ENCODE measurements at regions not wholly inside any gene's neighbourhood (a gene's known extent, or its start where the extent isn't known, plus 50 kb on each side); places are given as distances from the start of the nearest gene placed in this dataset.

DNA sequence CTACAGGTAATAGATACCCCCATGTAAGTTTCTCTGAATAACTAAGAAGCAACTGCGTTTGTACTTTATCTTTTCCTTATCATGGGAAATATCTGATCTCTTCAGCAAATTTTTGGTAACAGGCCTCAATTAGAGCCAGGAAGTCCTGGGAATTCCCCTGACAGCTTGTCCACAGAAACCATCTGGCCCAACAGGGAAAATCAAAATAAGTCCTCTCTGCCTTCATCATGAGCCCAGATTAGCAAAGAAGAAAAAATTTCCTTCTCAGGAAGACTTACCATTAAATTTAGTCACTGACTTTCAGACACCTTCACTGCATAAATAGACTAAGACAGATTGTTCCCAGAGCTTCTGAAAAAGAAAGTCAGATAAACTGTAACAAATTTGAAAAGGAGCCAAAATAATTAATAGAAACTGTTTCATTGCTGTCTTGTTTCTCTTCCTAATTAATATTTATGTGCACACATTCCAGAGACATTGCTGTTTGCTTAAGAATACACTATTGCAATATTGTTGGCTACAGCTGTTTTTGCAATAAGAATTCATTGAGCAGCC is 278.1 kb upstream of the FAT3 start:
- TF ChIP-seq RAD21 (IDR thresholded peaks at IDR 0.05; ENCODE audit: low read length) (no peak), ELF1 (IDR thresholded peaks at IDR 0.05) (no peak), GATA2 (CRISPR knock-in tag; IDR thresholded peaks at IDR 0.05) (0 out of 2 replicates have a peak, but pooled peaks have one; percentile 26), TCF12 (IDR thresholded peaks at IDR 0.05) (peak; percentile 55), RFX5 (IDR thresholded peaks at IDR 0.05; ENCODE audit: low read length) (no peak), JUND (IDR thresholded peaks at IDR 0.05) (no peak), MEF2A (IDR thresholded peaks at IDR 0.05; ENCODE audit: borderline replicate concordance, low read depth) (no peak), YY1 (IDR thresholded peaks at IDR 0.05; ENCODE audit: low read depth) (no peak), NFIC (IDR thresholded peaks at IDR 0.05; ENCODE audit: borderline replicate concordance) (peak; percentile 6; the same call in 1 of the 2 replicates), FOXM1 (IDR thresholded peaks at IDR 0.05; ENCODE audit: low read depth) (no peak), SMC3 (IDR thresholded peaks at IDR 0.05; ENCODE audit: low read depth, low read length) (no peak), RCOR1 (IDR thresholded peaks at IDR 0.05; ENCODE audit: low read length) (peak; percentile 24; the same call in 1 of the 2 replicates), NRF1 (IDR thresholded peaks at IDR 0.05; ENCODE audit: low read depth, low read length) (no peak), EP300 (IDR thresholded peaks at IDR 0.05; ENCODE audit: borderline replicate concordance in 1 of 2, low read depth in 1 of 2, low read length in 1 of 2) (peak in 1 of 2 experiments; percentile 39; a peak in 1 of 4 replicates), TEAD4 (IDR thresholded peaks at IDR 0.05; ENCODE audit: borderline replicate concordance, insufficient read depth) (0 out of 2 replicates have a peak, but pooled peaks have one; percentile 25)
- TF ChIP-seq, protein P1, sequence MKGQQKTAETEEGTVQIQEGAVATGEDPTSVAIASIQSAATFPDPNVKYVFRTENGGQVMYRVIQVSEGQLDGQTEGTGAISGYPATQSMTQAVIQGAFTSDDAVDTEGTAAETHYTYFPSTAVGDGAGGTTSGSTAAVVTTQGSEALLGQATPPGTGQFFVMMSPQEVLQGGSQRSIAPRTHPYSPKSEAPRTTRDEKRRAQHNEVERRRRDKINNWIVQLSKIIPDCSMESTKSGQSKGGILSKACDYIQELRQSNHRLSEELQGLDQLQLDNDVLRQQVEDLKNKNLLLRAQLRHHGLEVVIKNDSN (IDR thresholded peaks at IDR 0.05; ENCODE audit: borderline replicate concordance, low read depth): no peak
- peaks cover 20% of the 10 kb centered on the region in 2 experiments; a peak in 3 of 4 replicates for H3K4me1 ChIP-seq (ENCODE audit: control insufficient read depth in 1 of 2, insufficient read depth in 2 of 2, low read depth in 1 of 2, low read length in 1 of 2)
- DNase-seq: no peak
- no peaks in the 10 kb centered on the region for H3F3A ChIP-seq (replicated peaks; ENCODE audit: insufficient read depth)
- no peak overlapping the region for H3K9ac ChIP-seq
- H2AFZ ChIP-seq (ENCODE audit: low read depth): no peak overlapping the region
- 29% methylated on average over 1 of the region's 1 CpG for WGBS (ENCODE audit: low lambda C conversion rate)
- peak overlapping the region; percentile 23; the same call in 1 of the 2 replicates for H3K4me2 ChIP-seq
- H3K36me3 ChIP-seq (replicated peaks in 1 of 2; ENCODE audit: control insufficient read depth in 1 of 2, insufficient read depth in 2 of 2, low read length in 1 of 2): no peaks in the 10 kb centered on the region
- no peaks in the 10 kb centered on the region for H3K79me2 ChIP-seq (ENCODE audit: insufficient read depth)
- peak overlapping the region; percentile 16 to 61; a peak in 3 of 4 replicates for H3K27ac ChIP-seq (ENCODE audit: low read depth in 2 of 2, low read length in 1 of 2)
- ChIA-PET POLR2A (interaction anchor here (1.4 kb wide), 1 partner anchor 14 kb away, joined by 3 read pairs; no protein-coding TSS in a partner anchor), CTCF (interaction anchor here (0.6 to 1.8 kb wide), 3 partner anchors 8 to 329 kb away, joined by 3 to 5 read pairs (median 4); no protein-coding TSS in a partner anchor)
- H3K27me3 ChIP-seq (ENCODE audit: insufficient read depth): no peaks in the 10 kb centered on the region
- H4K20me1 ChIP-seq (ENCODE audit: insufficient read depth): no peaks in the 10 kb centered on the region
- H3K9me3 ChIP-seq: no peaks in the 10 kb centered on the region
- H3K4me3 ChIP-seq (ENCODE audit: low read depth in 2 of 2, low read length in 1 of 2): no peak overlapping the region
- no peaks in the 10 kb centered on the region for H3K9me2 ChIP-seq

DNA sequence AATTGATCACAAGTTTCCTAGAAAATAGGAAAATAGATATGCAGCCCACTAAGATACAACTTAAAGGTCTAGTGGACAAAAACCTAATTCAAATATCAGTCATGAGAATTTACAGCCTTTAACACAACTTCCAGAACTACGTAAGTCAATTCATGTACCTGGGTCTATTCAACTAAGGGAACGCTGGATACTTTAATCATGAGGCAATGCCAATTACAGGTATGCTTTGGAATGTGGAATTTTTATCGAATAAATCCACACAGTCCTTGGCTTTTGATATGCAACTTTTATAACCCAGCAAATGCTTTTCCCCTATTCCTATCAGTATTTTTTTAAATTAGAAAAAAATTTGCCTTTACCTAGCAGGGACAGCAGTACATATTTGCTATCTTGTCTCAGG is 289.5 kb upstream of the FAT3 start:
- no peaks in the 10 kb centered on the region for H3K27me3 ChIP-seq (ENCODE audit: insufficient read depth)
- peaks cover 7 to 9% of the 10 kb centered on the region in 2 experiments; a peak in 2 of 4 replicates for H3K4me1 ChIP-seq (ENCODE audit: control insufficient read depth in 1 of 2, insufficient read depth in 2 of 2, low read depth in 1 of 2, low read length in 1 of 2)
- TF ChIP-seq GABPA (IDR thresholded peaks at IDR 0.05; ENCODE audit: low read depth) (no peak), FOXM1 (IDR thresholded peaks at IDR 0.05; ENCODE audit: low read depth) (no peak), RAD21 (IDR thresholded peaks at IDR 0.05; ENCODE audit: low read length) (no peak), YY1 (IDR thresholded peaks at IDR 0.05; ENCODE audit: low read depth) (no peak), RXRA (IDR thresholded peaks at IDR 0.05; ENCODE audit: borderline replicate concordance, low read depth) (no peak), CHD2 (IDR thresholded peaks at IDR 0.05; ENCODE audit: low read length, partially characterized antibody) (no peak)
- TF ChIP-seq, protein P1 (IDR thresholded peaks at IDR 0.05; ENCODE audit: borderline replicate concordance, low read depth): no peak
- TF ChIP-seq, protein P2, sequence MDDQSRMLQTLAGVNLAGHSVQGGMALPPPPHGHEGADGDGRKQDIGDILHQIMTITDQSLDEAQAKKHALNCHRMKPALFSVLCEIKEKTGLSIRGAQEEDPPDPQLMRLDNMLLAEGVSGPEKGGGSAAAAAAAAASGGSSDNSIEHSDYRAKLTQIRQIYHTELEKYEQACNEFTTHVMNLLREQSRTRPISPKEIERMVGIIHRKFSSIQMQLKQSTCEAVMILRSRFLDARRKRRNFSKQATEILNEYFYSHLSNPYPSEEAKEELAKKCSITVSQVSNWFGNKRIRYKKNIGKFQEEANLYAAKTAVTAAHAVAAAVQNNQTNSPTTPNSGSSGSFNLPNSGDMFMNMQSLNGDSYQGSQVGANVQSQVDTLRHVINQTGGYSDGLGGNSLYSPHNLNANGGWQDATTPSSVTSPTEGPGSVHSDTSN (IDR thresholded peaks at IDR 0.05): no peak
- TF ChIP-seq, protein P3, sequence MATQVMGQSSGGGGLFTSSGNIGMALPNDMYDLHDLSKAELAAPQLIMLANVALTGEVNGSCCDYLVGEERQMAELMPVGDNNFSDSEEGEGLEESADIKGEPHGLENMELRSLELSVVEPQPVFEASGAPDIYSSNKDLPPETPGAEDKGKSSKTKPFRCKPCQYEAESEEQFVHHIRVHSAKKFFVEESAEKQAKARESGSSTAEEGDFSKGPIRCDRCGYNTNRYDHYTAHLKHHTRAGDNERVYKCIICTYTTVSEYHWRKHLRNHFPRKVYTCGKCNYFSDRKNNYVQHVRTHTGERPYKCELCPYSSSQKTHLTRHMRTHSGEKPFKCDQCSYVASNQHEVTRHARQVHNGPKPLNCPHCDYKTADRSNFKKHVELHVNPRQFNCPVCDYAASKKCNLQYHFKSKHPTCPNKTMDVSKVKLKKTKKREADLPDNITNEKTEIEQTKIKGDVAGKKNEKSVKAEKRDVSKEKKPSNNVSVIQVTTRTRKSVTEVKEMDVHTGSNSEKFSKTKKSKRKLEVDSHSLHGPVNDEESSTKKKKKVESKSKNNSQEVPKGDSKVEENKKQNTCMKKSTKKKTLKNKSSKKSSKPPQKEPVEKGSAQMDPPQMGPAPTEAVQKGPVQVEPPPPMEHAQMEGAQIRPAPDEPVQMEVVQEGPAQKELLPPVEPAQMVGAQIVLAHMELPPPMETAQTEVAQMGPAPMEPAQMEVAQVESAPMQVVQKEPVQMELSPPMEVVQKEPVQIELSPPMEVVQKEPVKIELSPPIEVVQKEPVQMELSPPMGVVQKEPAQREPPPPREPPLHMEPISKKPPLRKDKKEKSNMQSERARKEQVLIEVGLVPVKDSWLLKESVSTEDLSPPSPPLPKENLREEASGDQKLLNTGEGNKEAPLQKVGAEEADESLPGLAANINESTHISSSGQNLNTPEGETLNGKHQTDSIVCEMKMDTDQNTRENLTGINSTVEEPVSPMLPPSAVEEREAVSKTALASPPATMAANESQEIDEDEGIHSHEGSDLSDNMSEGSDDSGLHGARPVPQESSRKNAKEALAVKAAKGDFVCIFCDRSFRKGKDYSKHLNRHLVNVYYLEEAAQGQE (IDR thresholded peaks at IDR 0.05; ENCODE audit: low read depth, low read length): no peak
- H3K36me3 ChIP-seq (replicated peaks in 1 of 2; ENCODE audit: control insufficient read depth in 1 of 2, insufficient read depth in 2 of 2, low read length in 1 of 2): no peaks in the 10 kb centered on the region
- no peaks in the 10 kb centered on the region for H3K79me2 ChIP-seq (ENCODE audit: insufficient read depth)
- no peaks in the 10 kb centered on the region for H3F3A ChIP-seq (replicated peaks; ENCODE audit: insufficient read depth)
- no peaks in the 10 kb centered on the region for H4K20me1 ChIP-seq (ENCODE audit: insufficient read depth)
- ChIA-PET CTCF (no interaction called here), POLR2A (no interaction called here)
- H3K4me2 ChIP-seq: no peak overlapping the region
- no peak overlapping the region for H3K4me3 ChIP-seq (ENCODE audit: low read depth in 2 of 2, low read length in 1 of 2)
- no peak overlapping the region for H3K9ac ChIP-seq
- no peak overlapping the region for H2AFZ ChIP-seq (ENCODE audit: low read depth)
- WGBS (ENCODE audit: low lambda C conversion rate): 67% methylated on average over 3 of the region's 3 CpGs
- H3K9me2 ChIP-seq: no peaks in the 10 kb centered on the region
- H3K9me3 ChIP-seq: no peaks in the 10 kb centered on the region
- no peak overlapping the region for H3K27ac ChIP-seq (ENCODE audit: low read depth in 2 of 2, low read length in 1 of 2)
- no peak for DNase-seq

Measured in SK-N-SH (cell line).